ENCODE measurements at regions not wholly inside any gene's neighbourhood (a gene's known extent, or its start where the extent isn't known, plus 50 kb on each side); places are given as distances from the start of the nearest gene placed in this dataset.

GRCh38 chr2:9741110-9741509 lies 102.2 kb upstream of the TAF1B start:
- H3K27ac ChIP-seq (ENCODE audit: insufficient read depth in 1 of 2, low read depth in 1 of 2, low read length in 2 of 2, poor library complexity in 1 of 2, severe bottlenecking in 2 of 2), result no peak overlapping the region
- no peaks in the 10 kb centered on the region for H3K9me3 ChIP-seq (ENCODE audit: control extremely low read depth in 1 of 5, control insufficient read depth in 4 of 5, insufficient read depth in 2 of 5, low read depth in 1 of 5, low read length in 4 of 5)
- H3K4me3 ChIP-seq (ENCODE audit: control insufficient read depth in 1 of 7, extremely low read depth in 1 of 7, insufficient read depth in 4 of 7, low read depth in 2 of 7, low read length in 6 of 7), result no peak overlapping the region
- 97% methylated on average over 6 of the region's 6 CpGs for WGBS (ENCODE audit: insufficient coverage)
- H3K27me3 ChIP-seq (replicated peaks in 2 of 5; ENCODE audit: control insufficient read depth in 4 of 5, insufficient read depth in 5 of 5, low read length in 4 of 5), result no peaks in the 10 kb centered on the region
- peaks cover 0 to 19% (median 13%) of the 10 kb centered on the region in 4 experiments for H3K4me1 ChIP-seq (ENCODE audit: control extremely low read depth in 1 of 4, control insufficient read depth in 4 of 4, insufficient read depth in 4 of 4, low read length in 3 of 4)
- H3K36me3 ChIP-seq (ENCODE audit: control insufficient read depth in 4 of 4, insufficient read depth in 4 of 4, low read length in 3 of 4), result no peaks in the 10 kb centered on the region
- POLR2A ChIA-PET, result interaction anchor here (0.6 kb wide), 1 partner anchor 52 kb away, joined by 3 read pairs; no protein-coding TSS in a partner anchor
- DNase-seq, result no peak
- CTCF ChIA-PET, result interaction anchor here (1.1 kb wide), 1 partner anchor 18 kb away, joined by 3 read pairs; no protein-coding TSS in a partner anchor

- DNase-seq, result no peak
- H3K9me3 ChIP-seq (ENCODE audit: control extremely low read depth in 1 of 5, control insufficient read depth in 4 of 5, insufficient read depth in 2 of 5, low read depth in 1 of 5, low read length in 4 of 5), result no peaks in the 10 kb centered on the region
- H3K27ac ChIP-seq (ENCODE audit: insufficient read depth in 1 of 2, low read depth in 1 of 2, low read length in 2 of 2, poor library complexity in 1 of 2, severe bottlenecking in 2 of 2), result no peak overlapping the region
- no peaks in the 10 kb centered on the region for H3K36me3 ChIP-seq (ENCODE audit: control insufficient read depth in 4 of 4, insufficient read depth in 4 of 4, low read length in 3 of 4)
- H3K27me3 ChIP-seq (replicated peaks in 2 of 5; ENCODE audit: control insufficient read depth in 4 of 5, insufficient read depth in 5 of 5, low read length in 4 of 5), result no peaks in the 10 kb centered on the region
- 78% methylated on average over 5 of the region's 5 CpGs for WGBS (ENCODE audit: insufficient coverage)
- ChIA-PET CTCF (interaction anchor here (1.0 to 1.1 kb wide), 2 partner anchors 8 to 27 kb away, joined by 3 to 5 read pairs; no protein-coding TSS in a partner anchor), POLR2A (no interaction called here)
- peaks cover 0 to 16% (median 12%) of the 10 kb centered on the region in 4 experiments for H3K4me1 ChIP-seq (ENCODE audit: control extremely low read depth in 1 of 4, control insufficient read depth in 4 of 4, insufficient read depth in 4 of 4, low read length in 3 of 4)
- H3K4me3 ChIP-seq (ENCODE audit: control insufficient read depth in 1 of 7, extremely low read depth in 1 of 7, insufficient read depth in 4 of 7, low read depth in 2 of 7, low read length in 6 of 7), result no peak overlapping the region
Observed at GRCh38 chr2:9742601-9743000, 100.7 kb upstream of the TAF1B start.

- WGBS (ENCODE audit: insufficient coverage), result 97% methylated on average over 9 of the region's 12 CpGs
Observed at GRCh38 chr2:9744256-9745004, 98.8 kb upstream of the TAF1B start.

GRCh38 chr2:9745153-9745899 lies 97.9 kb upstream of the TAF1B start:
- CTCF ChIA-PET, result interaction anchor here (1.6 kb wide), 1 partner anchor 25 kb away, joined by 4 read pairs; no protein-coding TSS in a partner anchor

More at GRCh38 chr2:9744256-9745004, 98.8 kb upstream of the TAF1B start:
- H3K36me3 ChIP-seq (ENCODE audit: control insufficient read depth in 4 of 4, insufficient read depth in 4 of 4, low read length in 3 of 4), result no peaks in the 10 kb centered on the region
- peaks cover 0 to 3% (median 2%) of the 10 kb centered on the region in 4 experiments for H3K4me1 ChIP-seq (ENCODE audit: control extremely low read depth in 1 of 4, control insufficient read depth in 4 of 4, insufficient read depth in 4 of 4, low read length in 3 of 4)
- ChIA-PET CTCF (no interaction called here), POLR2A (interaction anchor here (0.6 kb wide), 1 partner anchor 128 kb away, joined by 3 read pairs; no protein-coding TSS in a partner anchor)
- no peak overlapping the region for H3K4me3 ChIP-seq (ENCODE audit: control insufficient read depth in 1 of 7, extremely low read depth in 1 of 7, insufficient read depth in 4 of 7, low read depth in 2 of 7, low read length in 6 of 7)
- no peak for DNase-seq
- no peaks in the 10 kb centered on the region for H3K27me3 ChIP-seq (replicated peaks in 2 of 5; ENCODE audit: control insufficient read depth in 4 of 5, insufficient read depth in 5 of 5, low read length in 4 of 5)
- H3K9me3 ChIP-seq (ENCODE audit: control extremely low read depth in 1 of 5, control insufficient read depth in 4 of 5, insufficient read depth in 2 of 5, low read depth in 1 of 5, low read length in 4 of 5), result no peaks in the 10 kb centered on the region
- H3K27ac ChIP-seq (ENCODE audit: insufficient read depth in 1 of 2, low read depth in 1 of 2, low read length in 2 of 2, poor library complexity in 1 of 2, severe bottlenecking in 2 of 2), result no peak overlapping the region

GRCh38 chr2:9747396-9747795 lies 95.9 kb upstream of the TAF1B start:
- Histone ChIP-seq H3K36me3 (ENCODE audit: control insufficient read depth in 4 of 4, insufficient read depth in 4 of 4, low read length in 3 of 4) (no peaks in the 10 kb centered on the region), H3K4me3 (ENCODE audit: control insufficient read depth in 1 of 7, extremely low read depth in 1 of 7, insufficient read depth in 4 of 7, low read depth in 2 of 7, low read length in 6 of 7) (no peak overlapping the region), H3K27me3 (replicated peaks in 2 of 5; ENCODE audit: control insufficient read depth in 4 of 5, insufficient read depth in 5 of 5, low read length in 4 of 5) (no peaks in the 10 kb centered on the region), H3K9me3 (ENCODE audit: control extremely low read depth in 1 of 5, control insufficient read depth in 4 of 5, insufficient read depth in 2 of 5, low read depth in 1 of 5, low read length in 4 of 5) (no peaks in the 10 kb centered on the region), H3K4me1 (ENCODE audit: control extremely low read depth in 1 of 4, control insufficient read depth in 4 of 4, insufficient read depth in 4 of 4, low read length in 3 of 4) (peaks cover 0 to 2% (median 1%) of the 10 kb centered on the region in 4 experiments), H3K27ac (ENCODE audit: insufficient read depth in 1 of 2, low read depth in 1 of 2, low read length in 2 of 2, poor library complexity in 1 of 2, severe bottlenecking in 2 of 2) (no peak overlapping the region)
- DNase-seq, result no peak
- ChIA-PET CTCF (interaction anchor here (1.4 to 3.0 kb wide), 3 partner anchors 9 to 53 kb away, joined by 3 to 10 read pairs (median 3); no protein-coding TSS in a partner anchor), POLR2A (no interaction called here)
- WGBS (ENCODE audit: insufficient coverage), result 93% methylated on average over 3 of the region's 4 CpGs

More at GRCh38 chr2:9745153-9745899, 97.9 kb upstream of the TAF1B start:
- no peaks in the 10 kb centered on the region for H3K9me3 ChIP-seq (ENCODE audit: control extremely low read depth in 1 of 5, control insufficient read depth in 4 of 5, insufficient read depth in 2 of 5, low read depth in 1 of 5, low read length in 4 of 5)
- POLR2A ChIA-PET, result interaction anchor here (0.6 kb wide), 1 partner anchor 129 kb away, joined by 3 read pairs; no protein-coding TSS in a partner anchor
- no peaks in the 10 kb centered on the region for H3K36me3 ChIP-seq (ENCODE audit: control insufficient read depth in 4 of 4, insufficient read depth in 4 of 4, low read length in 3 of 4)
- H3K27ac ChIP-seq (ENCODE audit: insufficient read depth in 1 of 2, low read depth in 1 of 2, low read length in 2 of 2, poor library complexity in 1 of 2, severe bottlenecking in 2 of 2), result no peak overlapping the region
- H3K4me1 ChIP-seq (ENCODE audit: control extremely low read depth in 1 of 4, control insufficient read depth in 4 of 4, insufficient read depth in 4 of 4, low read length in 3 of 4), result no peaks in the 10 kb centered on the region
- no peaks in the 10 kb centered on the region for H3K27me3 ChIP-seq (replicated peaks in 2 of 5; ENCODE audit: control insufficient read depth in 4 of 5, insufficient read depth in 5 of 5, low read length in 4 of 5)
- DNase-seq, result no peak
- H3K4me3 ChIP-seq (ENCODE audit: control insufficient read depth in 1 of 7, extremely low read depth in 1 of 7, insufficient read depth in 4 of 7, low read depth in 2 of 7, low read length in 6 of 7), result no peak overlapping the region
- WGBS (ENCODE audit: insufficient coverage), result 64% methylated on average over 3 of the region's 3 CpGs

GRCh38 chr2:9748577-9748976 lies 94.7 kb upstream of the TAF1B start:
- CTCF ChIA-PET, result interaction anchor here (1.4 to 3.0 kb wide), 2 partner anchors 10 to 22 kb away, joined by 3 to 10 read pairs; no protein-coding TSS in a partner anchor
- H3K36me3 ChIP-seq (ENCODE audit: control insufficient read depth in 4 of 4, insufficient read depth in 4 of 4, low read length in 3 of 4), result no peaks in the 10 kb centered on the region
- WGBS (ENCODE audit: insufficient coverage), result 100% methylated on average over 1 of the region's 6 CpGs
- no peak overlapping the region for H3K4me3 ChIP-seq (ENCODE audit: control insufficient read depth in 1 of 7, extremely low read depth in 1 of 7, insufficient read depth in 4 of 7, low read depth in 2 of 7, low read length in 6 of 7)
- no peaks in the 10 kb centered on the region for H3K9me3 ChIP-seq (ENCODE audit: control extremely low read depth in 1 of 5, control insufficient read depth in 4 of 5, insufficient read depth in 2 of 5, low read depth in 1 of 5, low read length in 4 of 5)
- H3K4me1 ChIP-seq (ENCODE audit: control extremely low read depth in 1 of 4, control insufficient read depth in 4 of 4, insufficient read depth in 4 of 4, low read length in 3 of 4), result peaks cover 0 to 14% (median 13%) of the 10 kb centered on the region in 4 experiments
- POLR2A ChIA-PET, result no interaction called here
- no peak overlapping the region for H3K27ac ChIP-seq (ENCODE audit: insufficient read depth in 1 of 2, low read depth in 1 of 2, low read length in 2 of 2, poor library complexity in 1 of 2, severe bottlenecking in 2 of 2)
- H3K27me3 ChIP-seq (replicated peaks in 2 of 5; ENCODE audit: control insufficient read depth in 4 of 5, insufficient read depth in 5 of 5, low read length in 4 of 5), result no peaks in the 10 kb centered on the region
- no peak for DNase-seq
